Spleen (tissue), 7 donors: ENCODE measurements at regions not wholly inside any gene's neighbourhood (a gene's known extent, or its start where the extent isn't known, plus 50 kb on each side); places are given as distances from the start of the nearest gene placed in this dataset.

Source experiments
- CTCF ChIP-seq, 11 experiments: fragments of 200-600 bp in 7 of 11; fragments of 450-650 bp in 4 of 11; sonication (generic) in 4 of 11; IDR thresholded peaks in 8 of 11; conservative IDR thresholded peaks in 3 of 11; 1 replicate in 7 of 11; 2 replicates in 4 of 11; pipeline versions ENCODE4 v1.4.0 to v1.8.0; 2016 to 2021; ENCODE audit warnings: antibody characterized with exemption in 11 of 11, inconsistent platforms in 4 of 11, mild to moderate bottlenecking in 1 of 11
- POLR2A ChIP-seq, 3 donors: fragments of 450-650 bp; IDR thresholded peaks; one replicate each; pipeline ENCODE4 v1.5.1; 2017; ENCODE audit warnings: antibody characterized with exemption in 3 of 3, mild to moderate bottlenecking in 1 of 3
- POLR2AphosphoS5 ChIP-seq, 3 donors: sonication (generic); formaldehyde crosslinking; IDR thresholded peaks; one replicate each; pipeline ENCODE4 v1.5.1; 2017; ENCODE audit warnings: antibody characterized with exemption in 3 of 3
- donor health status: DM: no; HTN: no; CAD: no; lungs with moderate emphysema.
- donor health status: DM: no; HTN: no; CAD: no.
- donor health status: DM: no; HTN: no; CAD: no.

- TF ChIP-seq POLR2A (IDR thresholded peaks at IDR 0.05) (no peak), CTCF (IDR thresholded peaks at IDR 0.05 in 8 of 11, conservative IDR thresholded peaks at IDR 0.05 in 3 of 11) (no peak), POLR2AphosphoS5 (IDR thresholded peaks at IDR 0.05) (no peak)
These were observed 255.5 kb upstream of the N4BP1 start for GRCh38 chr16:48865520-48865919.
